Dedifferentiated amniotic fluid mesenchymal stem cell (primary cell): ENCODE measurements at regions not wholly inside any gene's neighbourhood (a gene's known extent, or its start where the extent isn't known, plus 50 kb on each side); places are given as distances from the start of the nearest gene placed in this dataset.
"Not testable (repeated sequence)": the region's sequence is repeated elsewhere in the genome, so short reads cannot be mapped to it uniquely, and the experiment has no call there.

Source experiments
- DNase-seq: peaks from one replicate; pipeline ENCODE4 v3.0.0-alpha.2; 2016; ENCODE audit errors: extremely low spot score

GRCh38 chr6:170149681-170150589, 140.9 kb downstream of the DLL1 start:
- no peak for DNase-seq

- DNase-seq, result no peak
Measured at GRCh38 chr6:170148709-170149470, 142.0 kb downstream of the DLL1 start.

GRCh38 chr6:170147832-170148708, 142.8 kb downstream of the DLL1 start:
- no peak for DNase-seq

GRCh38 chr6:170147056-170147787, 143.7 kb downstream of the DLL1 start:
- DNase-seq, result no peak

GRCh38 chr6:170146640-170147039, 144.2 kb downstream of the DLL1 start:
- no peak for DNase-seq

- DNase-seq, result not testable (repeated sequence)
Measured at GRCh38 chr6:170146131-170146530, 144.7 kb downstream of the DLL1 start.

- not testable (repeated sequence) for DNase-seq
Measured at GRCh38 chr6:170145716-170146115, 145.2 kb downstream of the DLL1 start.

GRCh38 chr6:170145272-170145592, 145.6 kb downstream of the DLL1 start:
- DNase-seq, result no peak

- DNase-seq, result no peak
Measured at GRCh38 chr6:170144571-170145271, 146.2 kb downstream of the DLL1 start.

GRCh38 chr6:170143401-170144150, 147.3 kb downstream of the DLL1 start:
- no peak for DNase-seq

- DNase-seq, result no peak
Measured at GRCh38 chr6:170142559-170142958, 148.3 kb downstream of the DLL1 start.

- DNase-seq, result not testable (repeated sequence)
Measured at GRCh38 chr6:170141061-170141460, 149.8 kb downstream of the DLL1 start.

GRCh38 chr6:170140129-170140528, 150.7 kb downstream of the DLL1 start:
- DNase-seq, result no peak

GRCh38 chr6:170139531-170139930, 151.3 kb downstream of the DLL1 start:
- no peak for DNase-seq

- not testable (repeated sequence) for DNase-seq
Measured at GRCh38 chr6:170139046-170139445, 151.8 kb downstream of the DLL1 start.

GRCh38 chr6:170137911-170138910, 152.7 kb downstream of the DLL1 start:
- DNase-seq, result no peak

- DNase-seq, result no peak
Measured at GRCh38 chr6:170137176-170137891, 153.5 kb downstream of the DLL1 start.
